ENCODE measurements at regions not wholly inside any gene's neighbourhood (a gene's known extent, or its start where the extent isn't known, plus 50 kb on each side); places are given as distances from the start of the nearest gene placed in this dataset.
"Not testable (repeated sequence)": the region's sequence is repeated elsewhere in the genome, so short reads cannot be mapped to it uniquely, and the experiment has no call there.

DNA sequence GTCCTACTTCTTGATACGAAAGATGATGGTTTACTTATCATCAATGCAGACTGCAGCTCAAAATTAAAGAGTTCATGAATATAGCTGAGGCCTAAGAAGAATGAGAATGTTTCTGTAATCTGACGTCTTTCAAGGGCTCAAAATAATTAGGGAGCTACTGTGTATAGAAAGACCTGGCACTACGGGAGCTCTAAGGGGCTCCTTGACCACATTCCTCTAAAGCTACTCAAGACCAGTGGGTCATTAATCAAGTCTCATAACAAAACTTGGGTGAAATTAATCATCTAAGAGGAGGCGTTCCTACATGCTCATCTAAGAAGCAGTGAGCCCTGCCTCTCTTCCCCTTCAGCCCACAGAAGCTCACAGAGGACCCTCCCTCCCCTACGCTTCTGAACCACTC lies 863.8 kb upstream of the AUTS2 start:
- DNase-seq (ENCODE audit: low read depth): no peak

DNA sequence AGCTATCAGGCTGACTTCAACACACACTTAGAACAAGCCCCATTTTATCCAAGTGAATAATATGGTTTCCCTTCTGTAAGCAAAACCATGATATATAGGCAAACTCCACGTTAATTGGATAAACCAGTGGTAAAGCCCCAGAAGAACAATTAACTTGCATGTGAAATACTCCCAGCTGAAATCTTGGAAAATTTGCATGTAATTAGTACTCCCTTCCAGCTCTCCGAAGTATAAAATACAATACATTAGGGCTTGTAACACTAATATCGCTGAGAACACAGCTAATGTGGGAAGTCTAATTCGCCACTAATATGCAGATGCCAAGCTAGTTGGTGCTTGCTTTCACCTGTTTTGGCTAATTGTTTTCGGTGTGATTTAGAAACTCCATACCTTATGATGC lies 859.0 kb upstream of the AUTS2 start:
- no peak for DNase-seq (ENCODE audit: low read depth)

- DNase-seq (ENCODE audit: low read depth): no peak
Observed at GRCh38 chr7:68744036-68744435, 854.2 kb upstream of the AUTS2 start.

GRCh38 chr7:68748934-68749900 lies 849.1 kb upstream of the AUTS2 start:
- DNase-seq (ENCODE audit: low read depth): no peak

- no peak for DNase-seq (ENCODE audit: low read depth)
Observed at GRCh38 chr7:68752485-68753178, 845.6 kb upstream of the AUTS2 start.

DNA sequence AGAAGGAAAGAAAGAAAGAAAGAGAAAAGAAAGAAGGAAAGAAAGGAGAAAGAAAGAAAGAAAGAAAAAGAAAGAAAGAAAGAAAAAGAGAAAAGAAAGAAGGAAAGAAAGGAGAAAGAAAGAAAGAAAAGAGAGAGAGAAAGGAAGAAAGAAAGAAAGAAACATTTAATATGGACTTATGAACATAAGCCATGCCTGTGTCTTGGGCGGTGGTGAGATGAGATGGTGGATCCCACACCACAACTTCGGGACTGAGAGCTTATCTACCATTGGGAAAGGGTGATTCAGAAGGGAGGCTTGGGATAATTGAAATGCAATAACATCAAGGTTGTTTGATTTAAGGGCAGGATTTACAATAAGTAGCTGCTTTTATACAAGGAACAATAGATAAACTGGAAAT lies 843.9 kb upstream of the AUTS2 start:
- DNase-seq (ENCODE audit: low read depth): no peak

DNA sequence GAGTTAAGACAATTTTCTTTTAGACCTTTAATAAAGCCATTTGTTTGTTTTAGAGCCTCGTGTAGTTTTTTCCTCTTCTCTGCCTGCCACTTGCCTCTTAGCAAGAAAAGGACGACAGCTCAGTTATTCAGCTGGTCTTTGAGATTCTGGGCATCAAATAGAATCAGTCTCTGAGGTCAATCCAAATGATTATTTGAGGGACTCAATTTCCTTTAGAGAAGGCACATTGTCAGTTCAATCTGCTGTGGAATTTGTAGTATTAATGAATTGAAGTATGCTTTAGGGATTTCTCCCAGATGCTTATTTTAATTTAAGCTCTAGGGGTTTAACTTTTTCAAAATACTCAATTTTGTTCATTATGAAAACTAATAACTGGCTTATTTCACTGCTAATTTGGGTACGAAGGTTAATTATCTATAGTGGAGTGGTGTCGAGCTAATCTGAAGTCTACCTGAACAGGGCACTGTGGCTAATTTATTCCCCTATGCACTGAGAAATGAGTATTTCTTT lies 841.2 kb upstream of the AUTS2 start:
- no peak for DNase-seq (ENCODE audit: low read depth)

DNA sequence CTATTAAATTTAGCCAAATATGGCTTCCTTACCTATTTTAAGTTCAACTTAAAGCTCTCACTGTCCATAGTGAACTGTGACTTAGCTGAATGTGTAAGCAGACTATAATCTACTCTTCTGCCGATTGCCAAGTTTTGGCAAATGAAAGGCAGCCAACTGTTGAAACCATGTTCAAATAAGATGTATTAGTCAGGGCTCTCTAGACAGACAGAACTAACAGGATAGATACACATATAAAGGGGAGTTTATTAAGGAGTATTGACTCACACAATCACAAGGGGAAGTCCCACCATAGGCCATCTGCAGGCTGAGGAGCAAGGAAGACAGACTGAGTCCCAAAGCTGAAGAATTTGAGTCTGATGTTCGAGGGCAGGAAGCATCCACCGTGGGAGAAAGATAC lies 837.7 kb upstream of the AUTS2 start:
- DNase-seq (ENCODE audit: low read depth): no peak

DNA sequence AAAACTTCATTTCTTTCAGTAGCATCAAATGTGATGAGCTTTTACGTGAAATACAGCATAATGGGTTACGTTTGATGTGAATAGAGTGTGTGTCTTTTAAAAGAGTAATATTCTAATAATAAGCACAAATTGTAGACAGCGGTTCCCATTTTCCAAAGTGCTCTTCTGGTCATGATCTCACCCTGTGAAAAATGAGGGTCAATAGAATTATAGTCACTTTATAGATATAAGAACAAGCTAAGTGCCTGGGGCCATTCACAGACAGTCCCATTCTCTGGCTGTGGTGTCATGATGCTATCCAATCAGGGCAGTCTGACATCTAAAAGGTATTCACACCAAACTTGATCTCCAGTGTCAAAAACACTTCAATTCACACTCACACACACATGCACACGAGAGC lies 830.8 kb upstream of the AUTS2 start:
- no peak for DNase-seq (ENCODE audit: low read depth)

GRCh38 chr7:68770649-68771048 lies 827.6 kb upstream of the AUTS2 start:
- no peak for DNase-seq (ENCODE audit: low read depth)

DNA sequence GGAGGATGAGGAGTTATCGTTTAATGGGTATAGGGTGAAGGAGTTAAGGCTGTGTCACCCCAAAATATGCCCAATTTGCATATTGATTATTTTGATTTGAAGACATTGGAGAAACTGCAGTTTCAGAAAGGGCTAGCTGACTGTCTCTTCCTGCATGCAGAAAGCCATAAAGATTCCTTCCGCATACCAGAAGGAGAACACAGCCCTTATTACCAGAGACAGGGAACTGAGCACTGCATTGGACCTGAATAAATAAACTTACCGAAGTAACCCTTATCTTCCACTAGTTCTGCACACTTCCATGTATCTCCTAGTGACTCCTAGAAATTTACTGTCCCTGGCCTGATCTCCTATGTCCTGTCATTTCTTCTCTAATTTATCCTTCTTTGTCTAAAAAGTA lies 821.9 kb upstream of the AUTS2 start:
- no peak for DNase-seq (ENCODE audit: low read depth)

DNA sequence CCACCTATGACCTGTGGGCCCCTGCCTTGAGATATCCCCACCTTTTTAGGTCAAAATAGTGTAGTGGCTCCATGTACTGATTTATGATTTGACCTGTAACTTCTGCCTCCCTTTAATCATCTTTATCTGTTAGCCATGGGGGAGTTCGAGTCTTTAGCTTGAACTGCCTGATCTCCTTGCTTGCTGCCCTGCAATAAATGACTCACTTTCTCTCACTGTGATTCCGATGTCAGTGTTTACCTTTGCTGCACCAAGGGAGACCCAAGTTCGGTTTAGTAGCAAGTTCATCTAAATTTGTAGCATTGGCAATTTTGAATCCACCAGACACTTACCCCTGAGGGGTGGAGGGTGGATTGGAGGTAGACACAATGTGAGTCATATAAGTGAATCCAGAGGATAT lies 814.6 kb upstream of the AUTS2 start:
- DNase-seq (ENCODE audit: low read depth): no peak

GRCh38 chr7:68785036-68785435 lies 813.2 kb upstream of the AUTS2 start:
- peak; percentile 8 for DNase-seq (ENCODE audit: low read depth)

GRCh38 chr7:68787566-68787965 lies 810.7 kb upstream of the AUTS2 start:
- DNase-seq (ENCODE audit: low read depth): no peak

DNA sequence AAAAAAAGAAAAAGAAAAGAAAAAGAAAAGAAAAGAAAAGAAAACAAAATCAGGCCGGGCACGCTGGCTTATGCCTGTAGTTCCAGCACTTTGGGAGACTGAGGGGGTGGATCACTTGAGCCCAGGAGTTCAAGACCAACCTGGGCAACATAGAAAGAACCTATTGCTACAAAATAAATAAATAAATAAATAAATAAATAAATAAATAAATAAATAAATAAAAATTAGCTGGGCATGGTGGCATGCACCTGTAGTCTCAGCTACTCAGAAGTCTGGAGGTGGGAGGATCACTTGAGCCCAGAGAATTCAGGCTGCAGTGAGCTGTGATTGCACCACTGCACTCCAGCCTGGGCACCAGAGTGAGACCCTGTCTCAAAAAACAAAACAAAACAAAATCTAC lies 809.7 kb upstream of the AUTS2 start:
- DNase-seq (ENCODE audit: low read depth): not testable (repeated sequence)

GRCh38 chr7:68789597-68789996 lies 808.7 kb upstream of the AUTS2 start:
- no peak for DNase-seq (ENCODE audit: low read depth)

DNA sequence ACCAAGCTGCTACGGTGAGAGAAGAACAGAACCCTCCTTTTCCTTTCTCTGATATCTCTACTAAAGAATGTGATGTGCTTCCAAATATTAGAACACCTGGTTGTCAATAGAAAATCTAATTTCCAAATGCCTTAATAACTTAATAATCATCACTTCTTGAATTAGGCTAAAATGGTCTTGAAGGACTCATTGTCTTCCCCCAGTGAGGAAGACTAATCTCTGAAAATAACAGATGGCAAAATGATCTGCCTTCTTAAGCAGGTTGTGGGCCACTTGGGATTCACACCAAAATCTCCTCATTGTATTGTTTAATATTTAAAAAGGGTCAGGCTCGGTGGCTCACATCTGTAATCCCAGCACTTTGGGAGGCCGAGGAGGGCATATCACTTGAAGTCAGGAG lies 805.9 kb upstream of the AUTS2 start:
- no peak for DNase-seq (ENCODE audit: low read depth)

GRCh38 chr7:68793513-68793912 lies 804.8 kb upstream of the AUTS2 start:
- no peak for DNase-seq (ENCODE audit: low read depth)

DNA sequence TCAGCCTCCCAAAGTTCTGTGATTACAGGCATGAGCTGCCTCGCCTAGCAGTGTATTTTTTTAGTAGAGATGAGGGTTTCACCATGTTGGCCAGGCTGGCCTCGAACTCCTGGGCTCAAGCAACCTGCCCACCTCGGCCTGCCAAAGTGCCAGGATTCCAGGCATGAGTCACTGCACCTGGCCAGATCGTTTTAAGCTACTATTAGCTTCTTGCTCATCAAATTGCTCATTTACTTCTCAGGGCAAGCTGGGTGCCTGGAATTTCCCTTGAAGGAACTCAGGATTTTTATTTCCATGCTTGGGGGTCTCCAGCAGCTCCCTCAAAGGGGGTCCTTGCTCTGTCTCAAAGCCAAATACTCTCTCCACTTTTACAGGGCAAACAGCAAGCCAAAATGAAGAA lies 798.0 kb upstream of the AUTS2 start:
- no peak for DNase-seq (ENCODE audit: low read depth)

DNA sequence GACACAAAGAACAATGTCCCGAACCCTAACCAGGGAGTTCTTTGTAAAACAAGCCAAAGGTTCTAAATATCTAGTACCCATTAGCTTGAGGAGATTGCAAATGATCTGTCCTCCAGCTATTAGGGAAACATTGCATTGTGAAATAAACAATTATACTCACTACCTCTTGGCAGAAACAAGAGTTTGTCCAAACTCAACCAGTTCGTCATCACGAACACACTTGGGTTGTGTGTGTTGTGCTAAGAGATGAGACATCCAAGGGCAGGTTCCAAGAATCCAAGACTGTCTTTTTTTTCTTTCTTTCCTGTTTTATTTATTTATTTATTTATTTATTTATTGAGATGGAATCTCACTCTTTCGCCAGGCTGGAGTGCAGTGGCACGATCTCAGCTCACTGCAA lies 793.1 kb upstream of the AUTS2 start:
- DNase-seq (ENCODE audit: low read depth): no peak

DNA sequence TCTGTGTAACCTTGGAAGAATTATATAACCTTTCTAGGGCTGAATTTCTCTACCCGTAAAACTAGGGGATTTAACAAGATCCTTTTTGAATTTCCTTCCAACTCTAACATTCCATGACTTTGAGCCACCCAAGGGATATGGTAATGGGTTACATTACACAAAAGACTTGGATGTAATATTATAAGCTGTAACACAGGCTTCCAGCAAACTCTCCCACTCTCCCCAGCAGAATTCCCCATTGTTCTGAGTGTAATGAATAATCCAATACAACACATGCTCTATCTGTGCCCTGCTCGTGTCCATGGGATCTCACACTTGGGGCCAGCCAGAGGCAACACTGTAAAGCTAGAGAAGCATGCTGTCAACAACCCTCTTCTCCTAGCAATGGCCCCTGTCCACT lies 790.6 kb upstream of the AUTS2 start:
- DNase-seq (ENCODE audit: low read depth): no peak

DNA sequence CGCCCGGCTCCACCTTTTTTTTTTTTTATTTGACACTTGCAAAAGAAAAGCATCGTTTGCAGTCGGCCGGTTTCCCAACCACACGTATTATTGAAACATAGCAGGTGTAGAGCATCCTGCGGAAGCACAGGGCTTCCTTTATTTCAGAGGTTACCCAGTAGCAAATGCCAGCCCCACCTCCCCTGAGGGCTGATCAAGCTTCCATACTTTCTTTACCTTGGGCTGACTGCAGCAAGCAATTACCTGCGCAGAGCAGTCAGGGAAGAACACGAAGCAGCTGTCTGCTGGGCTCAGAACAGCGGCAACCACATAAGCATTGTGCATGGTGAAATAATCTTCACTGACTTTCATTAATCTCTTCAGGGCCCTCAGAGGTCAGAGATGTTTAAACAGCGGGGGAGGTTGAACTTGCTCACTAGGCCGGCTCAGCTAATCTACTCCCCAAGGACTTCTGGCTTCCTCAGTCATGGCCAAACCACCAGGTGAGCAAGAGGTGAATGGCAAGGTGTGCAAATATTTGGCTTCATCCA lies 784.7 kb upstream of the AUTS2 start:
- no peak for DNase-seq (ENCODE audit: low read depth)

- no peak for DNase-seq (ENCODE audit: low read depth)
Observed at GRCh38 chr7:68816491-68816890, 781.8 kb upstream of the AUTS2 start.
